GM19452 (cell line): ENCODE measurements at regions not wholly inside any gene's neighbourhood (a gene's known extent, or its start where the extent isn't known, plus 50 kb on each side); places are given as distances from the start of the nearest gene placed in this dataset.

Source experiments
- ATAC-seq: cut with Tn5 transposase; IDR thresholded peaks from one replicate; pipeline ENCODE4 v1.9.1; 2021; ENCODE audit not compliant: unreplicated experiment

GRCh38 chr2:236977063-236977851 is 108.4 kb upstream of the COPS8 start:
- no peak for ATAC-seq

- ATAC-seq: no peak
These were observed 107.8 kb upstream of the COPS8 start for GRCh38 chr2:236977852-236978398.

- ATAC-seq: no peak
These were observed 106.0 kb upstream of the COPS8 start for GRCh38 chr2:236979664-236980063.

- ATAC-seq: no peak
These were observed 104.7 kb upstream of the COPS8 start for GRCh38 chr2:236980961-236981360.

GRCh38 chr2:236981701-236982485 is 103.8 kb upstream of the COPS8 start:
- ATAC-seq: no peak

- no peak for ATAC-seq
These were observed 102.8 kb upstream of the COPS8 start for GRCh38 chr2:236982693-236983455.

GRCh38 chr2:236984046-236984445 is 101.6 kb upstream of the COPS8 start:
- ATAC-seq: no peak

GRCh38 chr2:236985761-236986339 is 99.8 kb upstream of the COPS8 start:
- no peak for ATAC-seq

GRCh38 chr2:236986524-236987330 is 99.0 kb upstream of the COPS8 start:
- ATAC-seq: no peak

- ATAC-seq: no peak
These were observed 97.5 kb upstream of the COPS8 start for GRCh38 chr2:236988216-236988615.

- no peak for ATAC-seq
These were observed 96.7 kb upstream of the COPS8 start for GRCh38 chr2:236988690-236989624.

- no peak for ATAC-seq
These were observed 95.1 kb upstream of the COPS8 start for GRCh38 chr2:236990552-236990951.

GRCh38 chr2:236991874-236992273 is 93.8 kb upstream of the COPS8 start:
- no peak for ATAC-seq

- no peak for ATAC-seq
These were observed 92.4 kb upstream of the COPS8 start for GRCh38 chr2:236993286-236993685.

- no peak for ATAC-seq
These were observed 91.3 kb upstream of the COPS8 start for GRCh38 chr2:236994361-236994760.

- no peak for ATAC-seq
These were observed 88.5 kb upstream of the COPS8 start for GRCh38 chr2:236997069-236997715.

GRCh38 chr2:236998236-236998635 is 87.5 kb upstream of the COPS8 start:
- no peak for ATAC-seq

GRCh38 chr2:236998758-236999157 is 86.9 kb upstream of the COPS8 start:
- ATAC-seq: no peak
